ENCODE measurements at regions not wholly inside any gene's neighbourhood (a gene's known extent, or its start where the extent isn't known, plus 50 kb on each side); places are given as distances from the start of the nearest gene placed in this dataset.

- TF ChIP-seq MAX (IDR thresholded peaks at IDR 0.05; ENCODE audit: low read depth, low read length) (no peak), POLR2A (IDR thresholded peaks at IDR 0.05; ENCODE audit: extremely low read depth, insufficient read length) (no peak), MYC (IDR thresholded peaks at IDR 0.05; ENCODE audit: low read depth, low read length) (no peak)
- TF ChIP-seq, protein P1, sequence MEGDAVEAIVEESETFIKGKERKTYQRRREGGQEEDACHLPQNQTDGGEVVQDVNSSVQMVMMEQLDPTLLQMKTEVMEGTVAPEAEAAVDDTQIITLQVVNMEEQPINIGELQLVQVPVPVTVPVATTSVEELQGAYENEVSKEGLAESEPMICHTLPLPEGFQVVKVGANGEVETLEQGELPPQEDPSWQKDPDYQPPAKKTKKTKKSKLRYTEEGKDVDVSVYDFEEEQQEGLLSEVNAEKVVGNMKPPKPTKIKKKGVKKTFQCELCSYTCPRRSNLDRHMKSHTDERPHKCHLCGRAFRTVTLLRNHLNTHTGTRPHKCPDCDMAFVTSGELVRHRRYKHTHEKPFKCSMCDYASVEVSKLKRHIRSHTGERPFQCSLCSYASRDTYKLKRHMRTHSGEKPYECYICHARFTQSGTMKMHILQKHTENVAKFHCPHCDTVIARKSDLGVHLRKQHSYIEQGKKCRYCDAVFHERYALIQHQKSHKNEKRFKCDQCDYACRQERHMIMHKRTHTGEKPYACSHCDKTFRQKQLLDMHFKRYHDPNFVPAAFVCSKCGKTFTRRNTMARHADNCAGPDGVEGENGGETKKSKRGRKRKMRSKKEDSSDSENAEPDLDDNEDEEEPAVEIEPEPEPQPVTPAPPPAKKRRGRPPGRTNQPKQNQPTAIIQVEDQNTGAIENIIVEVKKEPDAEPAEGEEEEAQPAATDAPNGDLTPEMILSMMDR (IDR thresholded peaks at IDR 0.05; ENCODE audit: low read depth, low read length) = no peak
- no peak overlapping the region for H3K4me3 ChIP-seq (ENCODE audit: low read depth, low read length)
- no peak for DNase-seq (ENCODE audit: low read depth)
Measured at GRCh38 chr2:42923580-42924417, 131.4 kb upstream of the HAAO start.

- no peak overlapping the region for H3K4me3 ChIP-seq (ENCODE audit: low read depth, low read length)
- peak; percentile 46 for DNase-seq (ENCODE audit: low read depth)
- TF ChIP-seq MAX (IDR thresholded peaks at IDR 0.05; ENCODE audit: low read depth, low read length) (no peak), MYC (IDR thresholded peaks at IDR 0.05; ENCODE audit: low read depth, low read length) (no peak), POLR2A (IDR thresholded peaks at IDR 0.05; ENCODE audit: extremely low read depth, insufficient read length) (no peak)
- TF ChIP-seq, protein P1 (IDR thresholded peaks at IDR 0.05; ENCODE audit: low read depth, low read length) = no peak
Measured at GRCh38 chr2:42922790-42923579, 130.6 kb upstream of the HAAO start.

GRCh38 chr2:42922293-42922692 is 129.9 kb upstream of the HAAO start:
- no peak for DNase-seq (ENCODE audit: low read depth)
- no peak for TF ChIP-seq MYC (IDR thresholded peaks at IDR 0.05; ENCODE audit: low read depth, low read length)
- TF ChIP-seq MAX (IDR thresholded peaks at IDR 0.05; ENCODE audit: low read depth, low read length) = no peak
- TF ChIP-seq POLR2A (IDR thresholded peaks at IDR 0.05; ENCODE audit: extremely low read depth, insufficient read length) = no peak
- TF ChIP-seq, protein P1 (IDR thresholded peaks at IDR 0.05; ENCODE audit: low read depth, low read length) = no peak
- no peak overlapping the region for H3K4me3 ChIP-seq (ENCODE audit: low read depth, low read length)

DNA sequence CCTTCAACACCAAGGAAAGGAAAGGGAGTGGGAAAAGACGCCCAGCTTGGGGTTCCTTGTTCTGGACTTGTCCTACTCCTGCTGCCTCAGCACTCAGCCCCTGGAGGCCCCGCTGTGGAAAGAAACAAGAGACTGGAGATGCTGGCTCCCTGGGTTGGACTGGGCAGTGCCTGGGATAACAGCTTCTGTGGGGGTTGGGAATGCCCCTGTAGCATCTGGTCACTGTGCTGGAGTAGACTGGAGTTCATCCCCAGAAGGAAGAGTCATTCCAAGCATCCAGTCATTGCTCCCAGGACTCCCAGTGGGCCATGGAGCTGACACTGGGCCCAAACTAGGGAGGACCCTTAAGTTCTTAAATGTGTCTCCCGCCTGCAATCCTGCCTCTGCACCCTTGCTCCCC is 129.3 kb upstream of the HAAO start:
- TF ChIP-seq MYC (IDR thresholded peaks at IDR 0.05; ENCODE audit: low read depth, low read length) = no peak
- no peak for TF ChIP-seq MAX (IDR thresholded peaks at IDR 0.05; ENCODE audit: low read depth, low read length)
- TF ChIP-seq, protein P1 (IDR thresholded peaks at IDR 0.05; ENCODE audit: low read depth, low read length) = no peak
- TF ChIP-seq POLR2A (IDR thresholded peaks at IDR 0.05; ENCODE audit: extremely low read depth, insufficient read length) = no peak
- H3K4me3 ChIP-seq (ENCODE audit: low read depth, low read length) = no peak overlapping the region
- no peak for DNase-seq (ENCODE audit: low read depth)

DNA sequence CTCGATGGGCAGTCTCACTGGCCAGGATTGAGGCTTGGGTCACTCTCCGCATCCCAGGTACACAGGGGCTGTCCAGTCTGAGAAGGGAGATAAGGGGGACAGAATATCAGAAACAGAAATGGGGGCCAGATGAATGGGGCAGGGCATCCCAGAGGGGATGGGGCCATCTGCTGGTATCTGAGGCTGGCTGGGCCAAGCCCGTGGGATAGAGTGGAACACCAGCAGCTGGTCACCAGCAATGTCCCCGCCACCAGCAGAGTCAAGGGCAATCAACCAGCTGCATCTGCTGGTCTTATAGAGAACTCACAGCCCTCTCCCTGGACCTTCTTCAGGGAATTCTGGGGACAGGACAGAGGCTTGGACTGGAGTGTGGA is 128.8 kb upstream of the HAAO start:
- TF ChIP-seq, protein P1 (IDR thresholded peaks at IDR 0.05; ENCODE audit: low read depth, low read length) = no peak
- TF ChIP-seq MAX (IDR thresholded peaks at IDR 0.05; ENCODE audit: low read depth, low read length) (no peak), POLR2A (IDR thresholded peaks at IDR 0.05; ENCODE audit: extremely low read depth, insufficient read length) (no peak), MYC (IDR thresholded peaks at IDR 0.05; ENCODE audit: low read depth, low read length) (no peak)
- no peak for DNase-seq (ENCODE audit: low read depth)
- no peak overlapping the region for H3K4me3 ChIP-seq (ENCODE audit: low read depth, low read length)
